ENCODE measurements at regions not wholly inside any gene's neighbourhood (a gene's known extent, or its start where the extent isn't known, plus 50 kb on each side); places are given as distances from the start of the nearest gene placed in this dataset.

- intact Hi-C loops (cut with DNase I): no loop called here
- Histone ChIP-seq H3K27ac (no peak overlapping the region), H3K4me3 (no peak overlapping the region), H3K9me3 (no peaks in the 10 kb centered on the region), H3K27me3 (ENCODE audit: insufficient read depth in 3 of 3, low read length in 2 of 3) (no peaks in the 10 kb centered on the region), H3K4me1 (no peaks in the 10 kb centered on the region), H3K36me3 (ENCODE audit: insufficient read depth in 1 of 2, low read depth in 1 of 2) (no peaks in the 10 kb centered on the region)
- no peak for TF ChIP-seq CTCF (IDR thresholded peaks at IDR 0.05)
- 30 to 43% (median 35%) methylated on average over 5 of the region's 5 CpGs for WGBS, 3 donors
- no peak for DNase-seq
- ATAC-seq: no peak
These were observed 97.1 kb downstream of the ADAMTS1 start for GRCh38 chr21:26748066-26748465.

GRCh38 chr21:26747216-26747615 lies 98.0 kb downstream of the ADAMTS1 start:
- 56 to 71% (median 66%) methylated on average over 2 of the region's 2 CpGs for WGBS, 3 donors
- Histone ChIP-seq H3K36me3 (ENCODE audit: insufficient read depth in 1 of 2, low read depth in 1 of 2) (no peaks in the 10 kb centered on the region), H3K27me3 (ENCODE audit: insufficient read depth in 3 of 3, low read length in 2 of 3) (no peaks in the 10 kb centered on the region), H3K9me3 (no peaks in the 10 kb centered on the region), H3K4me3 (no peak overlapping the region), H3K27ac (no peak overlapping the region), H3K4me1 (no peaks in the 10 kb centered on the region)
- TF ChIP-seq CTCF (IDR thresholded peaks at IDR 0.05): no peak
- ATAC-seq: no peak
- DNase-seq: no peak
- intact Hi-C loops (cut with DNase I): no loop called here

- no peak for TF ChIP-seq CTCF (IDR thresholded peaks at IDR 0.05)
- H3K4me1 ChIP-seq: no peaks in the 10 kb centered on the region
- 91 to 98% (median 96%) methylated on average over 2 of the region's 2 CpGs for WGBS, 3 donors
- no peak overlapping the region for H3K4me3 ChIP-seq
- ATAC-seq (no peak), DNase-seq (no peak)
- H3K9me3 ChIP-seq: no peaks in the 10 kb centered on the region
- intact Hi-C loops (cut with DNase I): no loop called here
- H3K36me3 ChIP-seq (ENCODE audit: insufficient read depth in 1 of 2, low read depth in 1 of 2): no peaks in the 10 kb centered on the region
- no peaks in the 10 kb centered on the region for H3K27me3 ChIP-seq (ENCODE audit: insufficient read depth in 3 of 3, low read length in 2 of 3)
- no peak overlapping the region for H3K27ac ChIP-seq
These were observed 101.7 kb downstream of the ADAMTS1 start for GRCh38 chr21:26743524-26743923.

- Histone ChIP-seq H3K4me1 (no peaks in the 10 kb centered on the region), H3K4me3 (no peak overlapping the region), H3K27me3 (ENCODE audit: insufficient read depth in 3 of 3, low read length in 2 of 3) (no peaks in the 10 kb centered on the region), H3K36me3 (ENCODE audit: insufficient read depth in 1 of 2, low read depth in 1 of 2) (no peaks in the 10 kb centered on the region), H3K9me3 (no peaks in the 10 kb centered on the region), H3K27ac (no peak overlapping the region)
- DNase-seq: no peak
- 29 to 41% (median 34%) methylated on average over 1 of the region's 1 CpG for WGBS, 3 donors
- no peak for TF ChIP-seq CTCF (IDR thresholded peaks at IDR 0.05)
- no peak for ATAC-seq
- intact Hi-C loops (cut with DNase I): no loop called here
These were observed 106.0 kb downstream of the ADAMTS1 start for GRCh38 chr21:26739189-26739588.

- Histone ChIP-seq H3K27me3 (ENCODE audit: insufficient read depth in 3 of 3, low read length in 2 of 3) (no peaks in the 10 kb centered on the region), H3K36me3 (ENCODE audit: insufficient read depth in 1 of 2, low read depth in 1 of 2) (no peaks in the 10 kb centered on the region), H3K4me1 (peaks cover 9% of the 10 kb centered on the region), H3K27ac (no peak overlapping the region), H3K9me3 (no peaks in the 10 kb centered on the region), H3K4me3 (no peak overlapping the region)
- intact Hi-C loops (cut with DNase I): no loop called here
- no peak for TF ChIP-seq CTCF (IDR thresholded peaks at IDR 0.05)
- no peak for ATAC-seq
- DNase-seq: no peak
- 91 to 100% (median 91%) methylated on average over 1 of the region's 1 CpG for WGBS, 3 donors
These were observed 108.8 kb downstream of the ADAMTS1 start for GRCh38 chr21:26736449-26736848.

Measured in psoas muscle (tissue), 7 donors.